ENCODE measurements at regions not wholly inside any gene's neighbourhood (a gene's known extent, or its start where the extent isn't known, plus 50 kb on each side); places are given as distances from the start of the nearest gene placed in this dataset.

- TF ChIP-seq CTCF (IDR thresholded peaks at IDR 0.05; ENCODE audit: borderline replicate concordance, insufficient read depth, low read depth, low read length) = no peak
- H3K4me3 ChIP-seq (ENCODE audit: low read depth, low read length) = no peak overlapping the region
Observed at GRCh38 chr10:90589825-90590224, 268.0 kb downstream of the HTR7 start.

GRCh38 chr10:90591629-90592028, 266.2 kb downstream of the HTR7 start:
- TF ChIP-seq CTCF (IDR thresholded peaks at IDR 0.05; ENCODE audit: borderline replicate concordance, insufficient read depth, low read depth, low read length) = no peak
- H3K4me3 ChIP-seq (ENCODE audit: low read depth, low read length) = no peak overlapping the region

GRCh38 chr10:90592638-90593302, 265.1 kb downstream of the HTR7 start:
- no peak overlapping the region for H3K4me3 ChIP-seq (ENCODE audit: low read depth, low read length)
- peak; percentile 60; the same call in 1 of the 2 replicates for TF ChIP-seq CTCF (IDR thresholded peaks at IDR 0.05; ENCODE audit: borderline replicate concordance, insufficient read depth, low read depth, low read length)

GRCh38 chr10:90598513-90598912, 259.3 kb downstream of the HTR7 start:
- TF ChIP-seq CTCF (IDR thresholded peaks at IDR 0.05; ENCODE audit: borderline replicate concordance, insufficient read depth, low read depth, low read length) = no peak

GRCh38 chr10:90602862-90603610, 254.8 kb downstream of the HTR7 start:
- TF ChIP-seq CTCF (IDR thresholded peaks at IDR 0.05; ENCODE audit: borderline replicate concordance, insufficient read depth, low read depth, low read length) = no peak

More at GRCh38 chr10:90598513-90598912, 259.3 kb downstream of the HTR7 start:
- H3K4me3 ChIP-seq (ENCODE audit: low read depth, low read length) = no peak overlapping the region

GRCh38 chr10:90604636-90605035, 253.2 kb downstream of the HTR7 start:
- TF ChIP-seq CTCF (IDR thresholded peaks at IDR 0.05; ENCODE audit: borderline replicate concordance, insufficient read depth, low read depth, low read length) = no peak
- H3K4me3 ChIP-seq (ENCODE audit: low read depth, low read length) = no peak overlapping the region

More at GRCh38 chr10:90602862-90603610, 254.8 kb downstream of the HTR7 start:
- H3K4me3 ChIP-seq (ENCODE audit: low read depth, low read length) = no peak overlapping the region

- no peak for TF ChIP-seq CTCF (IDR thresholded peaks at IDR 0.05; ENCODE audit: borderline replicate concordance, insufficient read depth, low read depth, low read length)
- no peak overlapping the region for H3K4me3 ChIP-seq (ENCODE audit: low read depth, low read length)
Observed at GRCh38 chr10:90605506-90605905, 252.3 kb downstream of the HTR7 start.
